HG03066 (cell line): ENCODE measurements at regions not wholly inside any gene's neighbourhood (a gene's known extent, or its start where the extent isn't known, plus 50 kb on each side); places are given as distances from the start of the nearest gene placed in this dataset.

Experiments
- ATAC-seq: cut with Tn5 transposase; IDR thresholded peaks from one replicate; pipeline ENCODE4 v1.9.1; 2021; ENCODE audit warnings: low read depth; ENCODE audit not compliant: unreplicated experiment

DNA sequence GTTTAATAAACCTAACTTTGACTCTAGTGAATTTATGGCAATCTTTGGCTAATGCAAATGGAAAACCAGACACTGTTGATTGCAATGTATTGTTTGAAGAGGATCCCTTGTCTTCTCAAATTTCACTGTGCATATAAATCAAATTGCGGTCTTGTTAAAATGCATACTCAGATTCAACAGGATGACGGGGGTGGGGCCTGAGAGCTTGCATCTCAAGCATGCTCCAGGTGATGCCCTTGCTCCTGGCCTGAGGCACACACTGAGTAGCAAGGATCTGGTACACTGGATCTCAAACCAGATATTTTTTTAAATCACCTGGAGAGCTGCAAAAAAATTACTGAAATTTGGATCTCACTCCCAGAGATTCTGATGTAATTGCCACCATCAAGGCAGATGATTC, 463.7 kb downstream of the DNAH5 start:
- ATAC-seq: no peak

DNA sequence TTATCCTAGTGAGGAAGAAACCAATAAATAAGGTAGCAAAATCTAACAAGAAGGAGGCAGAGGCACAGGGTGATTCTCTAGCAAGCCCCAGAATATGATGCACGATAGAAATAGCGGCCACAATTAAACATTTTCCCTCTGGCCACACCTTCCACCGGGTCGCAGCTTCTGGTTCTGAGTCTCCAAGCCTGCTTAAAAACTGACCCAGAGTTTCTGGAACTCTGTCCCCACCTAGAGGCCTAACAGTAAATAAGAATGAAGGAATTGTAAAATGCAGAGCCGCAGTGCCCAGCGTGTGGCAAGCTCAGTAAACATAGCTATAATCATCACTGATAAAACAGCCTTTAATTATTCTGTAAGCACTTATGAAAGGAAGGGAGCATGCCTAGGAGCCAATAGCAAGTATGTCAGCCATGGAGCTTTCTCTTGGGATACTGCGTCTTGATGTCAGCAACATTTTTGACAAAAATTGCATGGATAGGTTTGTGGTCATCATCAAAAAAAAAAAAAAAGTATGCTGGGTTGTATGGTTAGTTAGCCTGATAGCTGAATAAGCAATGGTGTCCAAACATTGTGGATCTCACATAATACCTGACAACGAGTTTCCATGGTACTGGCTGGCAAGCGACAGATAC, 465.5 kb downstream of the DNAH5 start:
- ATAC-seq: peak; percentile 65

DNA sequence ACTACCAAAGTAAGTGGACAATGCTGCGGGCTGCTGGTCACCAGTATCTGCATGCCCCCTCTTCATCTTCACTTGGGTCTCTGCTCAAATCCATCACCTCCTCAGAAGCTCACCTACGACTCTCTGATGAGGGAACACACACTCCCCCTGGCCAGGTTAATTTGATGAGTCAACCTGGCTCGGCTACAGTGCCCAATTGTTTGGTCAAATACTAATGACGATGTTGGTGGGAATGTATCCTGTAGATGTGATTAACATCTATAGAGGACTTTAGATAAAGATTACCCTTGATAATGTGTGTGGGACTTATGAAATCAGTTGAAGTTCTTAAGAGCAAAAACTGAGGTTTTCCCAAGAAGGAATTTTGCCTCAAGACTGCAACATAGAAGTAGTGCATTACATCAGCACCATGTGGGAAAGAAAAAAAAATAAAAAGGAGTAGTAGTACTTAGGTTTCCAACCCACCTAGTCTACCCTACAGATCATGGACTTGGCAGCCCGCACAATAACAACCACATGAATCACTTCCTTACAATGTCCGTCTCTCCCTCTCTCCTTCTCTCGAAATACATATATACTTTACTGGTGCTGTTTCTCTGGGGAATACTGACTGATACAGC, 467.3 kb downstream of the DNAH5 start:
- no peak for ATAC-seq

DNA sequence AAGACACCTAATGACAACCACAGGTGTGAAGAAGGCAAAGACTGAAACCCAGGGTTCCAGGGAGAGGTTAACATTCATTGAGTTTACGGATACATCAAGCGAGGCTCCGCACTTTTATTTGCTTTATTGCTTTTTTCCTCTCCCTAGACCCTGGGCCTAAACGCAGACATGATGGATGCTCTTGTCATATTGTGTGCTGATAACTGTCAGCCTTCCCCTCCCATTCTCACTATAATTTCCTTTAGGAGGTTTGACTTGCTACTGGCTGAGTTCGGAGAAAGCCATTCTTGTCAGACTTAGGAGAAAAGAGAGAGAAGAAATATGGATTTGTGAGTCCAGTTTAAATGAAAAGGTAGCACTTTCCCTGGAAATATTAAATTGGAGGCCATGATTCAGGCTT, 471.6 kb downstream of the DNAH5 start:
- no peak for ATAC-seq

DNA sequence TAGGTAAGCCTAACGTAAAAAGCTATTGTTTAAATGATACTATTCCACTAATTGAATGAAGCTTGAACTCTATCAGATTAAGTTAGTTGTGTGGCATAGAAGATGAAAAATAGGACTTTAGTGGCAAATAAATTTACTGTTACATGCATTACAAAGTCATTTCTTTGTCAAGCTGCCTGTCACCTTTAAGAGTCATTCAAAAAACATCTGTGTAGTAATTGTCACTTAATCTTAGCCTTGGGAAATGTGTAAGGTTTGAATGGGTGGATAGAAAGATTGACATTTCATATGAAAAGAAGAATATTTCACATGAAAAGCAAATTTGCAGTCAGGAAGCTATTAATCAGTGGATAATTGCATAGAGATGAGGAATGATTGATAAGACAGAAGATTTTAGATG, 473.5 kb downstream of the DNAH5 start:
- no peak for ATAC-seq

DNA sequence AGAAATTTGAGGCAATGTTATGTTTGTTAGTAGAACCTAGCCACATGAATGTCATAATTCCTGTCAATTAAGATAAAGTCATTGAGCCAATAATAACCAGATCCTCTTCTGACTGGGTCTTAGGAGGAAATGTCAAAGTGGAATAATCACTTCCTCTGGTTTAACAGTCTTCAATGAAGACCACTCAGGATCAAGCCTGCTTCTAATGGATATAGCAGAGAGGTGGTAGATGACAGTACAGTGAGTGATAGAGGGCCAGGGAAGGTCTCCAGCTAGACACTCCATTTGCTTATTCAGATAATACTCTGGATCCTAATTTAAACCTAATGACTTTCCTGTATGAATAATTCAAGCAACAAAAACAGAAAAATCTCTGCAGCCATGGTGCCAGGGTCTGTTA, 474.2 kb downstream of the DNAH5 start:
- ATAC-seq: no peak

DNA sequence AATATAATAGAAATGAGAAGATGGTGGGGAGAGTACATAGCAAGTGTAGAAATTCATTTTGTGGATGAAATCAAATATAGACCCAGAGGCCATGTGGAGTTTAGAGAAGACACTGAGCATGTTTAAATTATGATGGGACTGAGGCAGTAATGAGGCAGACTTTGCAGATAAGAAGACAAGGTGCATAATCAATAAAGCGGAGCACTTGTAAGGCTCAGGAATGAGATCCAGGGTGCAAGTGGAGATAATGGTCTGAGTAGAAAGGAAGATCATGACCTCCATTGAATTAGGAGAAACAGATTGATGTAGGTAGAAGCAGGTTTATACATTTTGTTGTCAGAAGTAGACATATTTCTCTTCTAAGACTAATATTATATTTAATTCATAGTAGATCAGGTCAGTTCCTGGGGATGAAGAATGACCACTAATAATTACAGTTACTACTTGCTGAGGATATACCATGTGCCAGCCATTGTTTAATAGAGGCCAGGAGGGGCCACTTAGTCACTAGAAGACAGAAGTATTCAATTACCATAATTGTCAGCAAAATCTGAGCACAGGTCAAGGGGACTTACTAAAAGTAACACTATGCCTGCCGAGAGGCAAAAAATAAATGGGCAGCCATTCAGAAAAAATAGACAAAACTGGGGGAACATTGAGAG, 479.8 kb downstream of the DNAH5 start:
- no peak for ATAC-seq

DNA sequence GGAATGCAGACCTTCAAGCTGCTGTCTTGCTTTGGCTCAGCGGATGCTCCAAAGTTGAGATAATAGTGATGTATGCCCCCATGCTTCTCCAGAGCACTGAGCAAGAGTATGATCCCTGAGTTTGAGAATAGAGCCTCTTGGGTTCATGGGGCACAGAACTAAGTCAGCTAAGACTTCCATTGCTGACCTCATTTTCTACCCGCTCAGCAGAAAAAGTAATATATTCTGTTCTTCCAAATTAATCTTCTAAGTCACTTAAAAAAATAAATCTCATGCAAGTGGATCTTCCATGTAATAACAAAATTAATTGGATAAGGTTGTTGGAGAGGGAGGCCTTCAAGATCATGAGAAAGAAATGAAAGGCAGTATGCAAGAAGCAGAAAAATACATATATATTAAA, 483.9 kb downstream of the DNAH5 start:
- no peak for ATAC-seq

DNA sequence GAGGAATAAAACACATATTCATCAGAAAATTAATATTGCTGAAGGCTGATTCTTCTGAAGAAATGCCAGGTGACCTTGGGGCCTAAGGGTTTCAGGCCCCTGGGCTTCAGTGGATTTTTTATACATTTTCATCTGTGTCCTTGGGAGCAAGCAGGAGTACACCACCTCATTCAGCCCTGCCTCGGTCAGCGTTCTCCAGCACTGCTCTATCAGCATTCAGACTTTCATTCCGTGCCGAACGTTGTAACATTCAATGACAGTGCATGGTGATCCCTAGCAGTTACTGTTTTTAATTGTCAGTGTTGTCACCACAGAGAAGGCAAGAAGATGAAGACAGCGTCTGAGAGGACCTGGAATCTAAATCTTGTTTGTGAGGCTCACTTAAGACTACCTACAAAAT, 490.4 kb downstream of the DNAH5 start:
- no peak for ATAC-seq

DNA sequence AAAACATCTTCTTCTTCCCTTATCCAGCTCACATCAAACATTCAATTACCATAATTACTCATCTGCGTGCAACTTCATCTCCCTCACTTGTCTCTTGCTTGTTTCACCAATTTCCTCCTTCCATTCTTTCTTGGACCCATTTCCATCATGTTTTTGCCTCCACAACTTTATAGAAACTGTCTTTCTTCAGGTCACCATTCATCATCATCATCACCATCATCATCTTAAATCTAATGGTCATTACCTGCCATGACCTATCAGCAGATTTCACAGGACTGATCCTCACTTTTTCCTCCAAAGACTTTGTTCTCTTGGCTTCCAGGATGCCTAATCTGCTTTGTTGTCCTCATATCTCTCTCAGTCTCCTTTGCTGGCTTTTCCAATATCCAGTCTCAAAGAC, 495.6 kb downstream of the DNAH5 start:
- ATAC-seq: no peak

DNA sequence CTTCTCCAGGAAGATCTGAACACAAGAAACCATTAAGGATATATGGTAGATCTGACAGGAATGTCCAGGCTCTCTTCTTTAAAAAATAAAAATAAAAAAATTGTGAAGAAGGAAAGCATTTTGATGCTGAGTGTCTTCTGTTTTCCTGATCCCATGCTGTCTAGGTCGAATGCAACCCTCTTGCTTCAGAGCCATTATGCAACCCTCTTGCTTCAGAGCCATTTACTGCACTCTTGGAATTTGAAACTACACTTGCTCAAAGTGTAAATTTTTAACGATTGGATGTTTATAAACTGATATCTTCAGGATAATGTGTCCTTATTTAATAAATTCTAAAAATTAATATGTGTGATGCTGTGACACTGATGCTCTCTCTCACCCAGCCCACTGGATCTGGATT, 505.1 kb downstream of the DNAH5 start:
- ATAC-seq: no peak

DNA sequence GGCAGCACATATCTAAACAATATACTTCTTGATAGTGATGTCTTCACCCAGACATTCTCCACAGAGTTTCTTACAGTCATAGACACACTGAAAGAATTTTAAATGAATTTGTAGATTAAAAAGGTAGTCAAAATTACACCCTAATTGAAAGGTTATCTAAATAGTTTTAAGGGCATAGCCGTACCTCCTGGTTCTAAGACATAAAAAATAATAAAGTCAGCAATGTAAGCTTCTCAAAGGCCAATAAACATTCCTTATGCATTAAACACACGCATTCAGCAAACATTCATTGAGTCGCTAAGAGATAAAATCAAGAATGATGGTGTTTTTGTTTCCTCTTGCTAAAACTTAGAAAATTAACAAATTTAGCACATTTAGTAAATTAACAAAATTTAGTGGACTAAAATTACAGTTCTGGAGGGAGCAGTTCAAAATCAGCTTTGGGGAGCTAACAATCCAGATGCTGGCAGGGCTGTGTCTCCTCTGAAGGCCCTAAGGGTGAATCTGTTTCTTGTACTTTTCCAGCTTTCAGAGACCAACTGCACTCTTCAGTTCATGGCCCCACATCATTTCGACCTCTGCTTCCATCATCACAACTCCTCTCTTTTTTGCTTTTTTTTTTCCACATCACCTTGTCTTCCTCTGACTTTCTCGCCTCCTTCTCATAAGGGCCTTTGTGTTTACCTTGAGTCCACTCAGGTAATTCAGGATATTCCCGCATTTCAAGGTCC, 516.5 kb downstream of the DNAH5 start:
- no peak for ATAC-seq

DNA sequence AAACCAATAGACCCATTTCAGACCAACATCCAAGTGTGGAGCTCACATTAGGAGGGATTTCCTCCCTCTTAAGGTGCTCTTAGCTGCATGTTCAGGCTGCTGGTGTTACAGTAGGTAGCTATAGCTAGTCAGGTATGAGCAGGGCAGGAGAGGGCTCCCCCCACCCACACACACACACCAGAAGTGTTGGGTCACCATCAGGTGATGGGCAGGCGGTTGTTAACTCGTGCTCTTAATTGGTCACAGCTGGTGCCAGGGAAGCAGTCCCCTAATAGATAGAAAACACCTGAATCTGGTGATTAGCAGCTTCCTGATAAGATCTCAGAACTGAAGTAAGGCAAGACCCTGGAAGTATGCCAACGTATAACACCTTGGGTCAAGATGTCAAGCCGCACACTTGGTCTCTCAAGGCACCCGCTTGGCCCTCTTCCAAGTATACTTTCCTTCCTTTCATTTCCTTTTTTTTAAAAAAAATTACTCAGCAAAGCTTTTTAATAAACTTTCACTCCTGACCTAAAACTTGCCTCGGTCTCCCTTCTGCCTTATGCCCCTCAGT, 532.4 kb downstream of the DNAH5 start:
- no peak for ATAC-seq

DNA sequence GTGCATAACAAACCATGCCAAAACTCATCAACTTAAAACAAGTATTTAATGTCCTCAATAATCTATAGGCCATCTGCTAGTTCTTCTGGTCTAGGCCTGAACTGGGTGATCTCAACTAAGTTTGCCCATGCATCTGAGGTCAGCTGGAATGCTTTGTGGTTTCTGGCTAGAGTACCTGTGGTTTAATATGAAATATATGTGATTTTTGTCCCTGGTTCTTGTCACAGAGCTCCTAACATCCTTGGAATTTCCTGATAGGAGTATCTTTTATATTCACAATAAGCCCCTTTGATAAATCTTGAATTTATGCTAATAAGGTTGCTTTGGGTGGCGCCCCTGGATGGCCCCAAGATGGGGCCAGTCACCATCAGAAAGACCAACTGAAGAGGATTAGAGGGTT, 535.9 kb downstream of the DNAH5 start:
- no peak for ATAC-seq

DNA sequence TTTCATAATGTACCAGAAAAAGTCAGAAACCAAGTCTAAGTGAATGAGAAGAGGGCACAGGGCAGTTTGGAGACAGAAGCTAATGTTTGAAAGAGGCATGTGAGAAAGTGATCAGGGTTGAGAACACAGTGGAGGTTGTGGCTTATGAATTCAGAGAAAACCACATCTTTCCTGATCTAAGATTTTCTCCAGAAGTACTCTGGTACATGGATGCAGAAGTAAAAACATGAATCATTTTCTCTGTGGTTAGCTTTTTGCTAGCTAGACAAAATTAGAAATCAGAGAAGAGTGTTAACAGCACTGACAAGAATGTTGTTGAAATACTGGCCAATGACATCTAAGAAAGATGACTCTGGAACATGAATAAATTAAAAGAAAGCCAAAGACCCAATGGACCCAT, 541.1 kb downstream of the DNAH5 start:
- ATAC-seq: no peak

DNA sequence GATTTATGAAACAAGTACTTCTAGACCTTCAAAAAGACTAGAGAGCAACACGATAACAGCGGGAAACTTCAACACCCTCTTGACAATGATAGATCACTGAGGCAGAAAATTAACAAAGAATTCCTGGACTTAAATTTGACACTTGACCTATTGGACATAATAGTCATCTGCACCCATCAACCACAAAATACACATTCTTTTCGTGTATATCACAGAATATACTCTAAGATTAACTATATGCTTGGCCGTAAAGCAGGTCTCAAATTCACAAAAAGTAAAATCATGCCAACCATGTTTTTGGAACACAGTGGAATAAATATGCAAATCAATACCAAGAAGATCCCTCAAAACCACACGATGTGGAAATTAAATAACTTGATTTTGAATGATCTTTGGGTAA, 559.4 kb downstream of the DNAH5 start:
- ATAC-seq: no peak

DNA sequence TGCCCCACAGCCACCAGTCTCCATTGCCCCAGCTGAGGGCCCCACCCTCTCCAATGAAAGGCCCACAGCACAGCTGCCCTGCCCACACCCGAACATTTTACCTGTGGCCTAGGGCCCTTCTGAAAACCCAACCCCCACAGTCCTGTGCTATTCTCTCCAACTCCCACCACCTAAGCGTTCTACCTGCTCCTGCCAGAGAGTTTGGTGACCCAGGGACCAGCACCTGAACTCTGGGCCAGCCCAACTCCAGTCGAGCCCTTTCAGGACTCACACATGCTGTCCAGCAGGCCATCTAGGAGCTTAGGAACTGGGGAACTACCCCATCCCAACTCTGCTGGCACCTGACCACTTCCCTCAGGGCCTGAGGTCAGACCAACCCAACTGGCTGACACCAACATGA, 562.3 kb downstream of the DNAH5 start:
- ATAC-seq: no peak

DNA sequence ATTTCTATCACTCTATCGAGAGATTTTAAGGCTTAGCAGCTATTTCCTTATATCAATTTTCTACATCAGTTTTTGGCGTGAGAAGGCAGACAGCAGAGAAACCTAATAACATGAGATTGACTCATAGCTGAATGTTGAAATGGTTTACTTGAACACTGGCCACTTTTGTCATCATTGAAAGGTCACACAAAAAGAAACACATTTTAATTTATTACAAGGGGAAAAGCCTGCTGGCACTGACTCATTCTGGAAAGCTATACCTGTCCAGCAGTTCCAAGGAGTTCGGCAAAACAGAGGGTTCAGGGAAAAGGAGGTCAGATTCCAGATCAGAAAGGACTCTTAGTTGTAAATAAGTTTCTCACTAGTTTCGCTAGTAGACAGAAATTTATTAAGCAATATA, 566.4 kb downstream of the DNAH5 start:
- no peak for ATAC-seq

DNA sequence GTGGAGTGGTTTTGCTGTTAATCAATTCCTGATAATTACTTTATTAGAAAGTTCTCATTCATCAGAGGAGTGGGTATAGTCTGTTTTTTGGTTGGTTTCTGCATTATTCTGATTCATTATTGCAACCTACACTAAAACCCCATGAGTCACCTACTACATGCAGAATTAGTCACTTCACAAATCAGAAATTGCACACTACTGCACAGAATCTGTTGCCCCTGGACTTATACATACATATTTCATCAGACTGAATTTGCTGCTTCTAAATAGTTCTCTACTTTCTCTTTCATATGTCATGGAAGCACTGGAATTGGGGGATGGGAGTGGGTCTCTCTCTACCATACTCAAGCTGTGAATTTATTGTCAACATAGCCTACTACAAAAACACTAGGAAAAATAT, 585.1 kb downstream of the DNAH5 start:
- ATAC-seq: no peak

DNA sequence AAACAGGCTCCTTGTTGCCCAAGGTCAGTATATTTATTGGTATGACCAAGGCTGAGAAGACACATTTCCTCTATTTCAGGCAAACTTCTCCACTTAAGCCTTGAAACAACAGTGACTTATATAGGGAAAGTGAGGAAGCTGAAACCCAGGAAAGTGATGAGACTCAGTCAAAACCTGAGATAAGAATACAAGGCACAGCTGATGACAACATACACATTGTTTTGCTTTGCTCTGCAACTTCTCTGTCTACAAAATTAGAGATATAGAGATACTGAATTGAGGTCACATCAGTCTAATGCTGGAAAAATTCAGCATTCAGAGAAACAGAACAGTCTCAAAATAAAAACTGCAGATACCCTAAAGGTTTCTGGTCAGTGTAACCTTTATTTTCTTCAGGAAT, 586.1 kb downstream of the DNAH5 start:
- ATAC-seq: no peak

DNA sequence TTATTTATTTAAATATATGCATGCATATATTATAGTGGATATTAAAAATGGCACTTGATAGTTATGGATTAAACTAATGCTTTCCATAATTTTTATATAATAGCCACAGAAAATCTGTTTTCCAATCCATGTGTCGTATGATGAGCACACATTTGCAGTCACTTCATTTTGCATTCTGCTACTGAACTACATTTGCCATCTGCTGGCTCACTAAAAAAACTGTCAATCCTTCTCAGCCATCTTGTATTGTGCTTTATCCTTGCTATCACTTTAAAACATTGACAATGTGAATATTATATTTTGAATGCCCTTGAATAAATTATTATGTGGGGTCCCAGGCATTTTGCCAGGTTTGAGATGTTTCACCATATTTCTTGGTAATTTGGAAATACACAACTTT, 586.6 kb downstream of the DNAH5 start:
- ATAC-seq: no peak
